Hematopoietic multipotent progenitor cell (in vitro differentiated cells): ENCODE measurements at regions not wholly inside any gene's neighbourhood (a gene's known extent, or its start where the extent isn't known, plus 50 kb on each side); places are given as distances from the start of the nearest gene placed in this dataset.

ENCODE experiments used
- DNase-seq, 3 donors: peaks; one replicate each; pipeline ENCODE4 v3.0.0-alpha.2; 2011 to 2015; ENCODE audit warnings: low read depth in 2 of 3, low spot score in 2 of 3

DNA sequence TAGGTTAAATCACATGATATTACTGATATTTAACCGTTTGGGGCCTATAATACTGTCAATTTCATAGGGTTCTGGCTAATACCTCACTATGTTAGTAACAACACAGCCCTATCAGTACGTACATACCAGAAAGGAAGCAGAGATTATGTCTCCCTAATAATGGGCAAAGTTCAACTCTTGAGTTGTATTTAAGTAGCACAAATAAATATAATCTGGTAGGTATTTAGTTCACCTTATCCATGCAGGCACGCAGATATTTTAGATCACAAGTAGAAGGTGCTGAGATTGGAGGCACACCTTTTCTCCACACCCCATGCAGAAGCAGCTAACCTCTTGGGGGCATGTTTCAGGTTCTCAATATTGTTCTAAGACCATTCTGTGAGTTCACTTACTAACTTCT lies 118.9 kb downstream of the IRS1 start:
- DNase-seq = no peak

GRCh38 chr2:226679389-226680065 lies 120.1 kb downstream of the IRS1 start:
- DNase-seq = no peak

DNA sequence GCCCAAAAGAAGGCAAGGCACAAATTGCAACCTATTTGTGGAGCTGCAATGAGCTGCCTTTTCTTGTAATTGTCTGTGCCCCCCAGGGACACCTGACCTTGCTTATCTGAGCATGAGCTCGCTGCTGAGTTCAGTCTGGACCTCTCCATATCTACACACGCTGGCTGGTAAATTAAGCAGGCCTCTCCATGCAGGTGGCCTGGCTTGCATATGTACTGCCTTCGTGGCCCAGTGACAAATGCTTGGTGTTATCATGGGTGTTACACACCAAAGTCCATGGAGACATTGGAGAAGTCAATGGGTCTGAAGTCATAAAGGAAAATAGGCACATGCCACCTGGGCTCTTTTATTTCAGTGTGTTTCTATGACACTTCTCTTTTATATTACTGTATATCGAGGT lies 121.2 kb downstream of the IRS1 start:
- no peak for DNase-seq

- no peak for DNase-seq
Observed at GRCh38 chr2:226677080-226677479, 122.5 kb downstream of the IRS1 start.

GRCh38 chr2:226676618-226677017 lies 123.0 kb downstream of the IRS1 start:
- DNase-seq = no peak

DNA sequence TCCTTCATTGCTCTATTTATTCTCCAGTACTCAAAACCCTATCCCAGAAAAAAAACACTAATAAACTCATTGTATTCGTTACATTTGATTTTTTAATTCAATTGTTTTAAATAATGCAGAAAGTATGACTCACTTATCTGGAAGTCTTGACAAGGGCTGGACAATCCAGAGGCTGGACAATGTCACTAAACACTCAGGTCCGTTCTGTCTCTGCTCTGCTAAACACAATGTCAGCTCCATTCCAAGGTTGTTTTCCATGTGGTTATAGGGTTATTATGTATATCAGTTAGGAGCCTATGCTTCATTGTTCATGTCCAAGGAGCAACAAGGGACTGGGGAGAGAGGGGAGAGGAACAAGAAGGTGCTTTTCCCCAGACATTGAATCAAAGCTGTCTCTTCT lies 125.5 kb downstream of the IRS1 start:
- DNase-seq = no peak

DNA sequence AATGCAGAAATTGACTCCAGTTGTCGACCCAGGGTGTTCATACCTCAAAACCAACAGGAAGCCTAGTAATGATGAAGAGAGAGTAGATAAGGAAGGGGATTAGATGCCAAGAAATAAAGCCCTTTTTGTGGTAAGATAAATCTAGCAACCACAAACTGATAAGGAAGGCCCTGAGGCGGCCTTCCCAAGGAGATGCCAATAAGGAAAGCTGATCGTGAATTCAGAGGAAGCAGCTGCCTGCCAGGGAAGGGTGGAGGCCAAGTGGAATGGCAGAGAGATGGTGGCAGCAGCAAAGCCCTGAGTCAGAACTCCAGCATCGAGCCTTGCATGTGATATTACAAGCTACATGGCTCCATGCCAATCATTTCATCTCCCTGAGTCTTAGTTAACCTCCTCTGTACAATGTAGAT lies 126.3 kb downstream of the IRS1 start:
- peak in 1 of 3 donors; percentile 39 for DNase-seq

DNA sequence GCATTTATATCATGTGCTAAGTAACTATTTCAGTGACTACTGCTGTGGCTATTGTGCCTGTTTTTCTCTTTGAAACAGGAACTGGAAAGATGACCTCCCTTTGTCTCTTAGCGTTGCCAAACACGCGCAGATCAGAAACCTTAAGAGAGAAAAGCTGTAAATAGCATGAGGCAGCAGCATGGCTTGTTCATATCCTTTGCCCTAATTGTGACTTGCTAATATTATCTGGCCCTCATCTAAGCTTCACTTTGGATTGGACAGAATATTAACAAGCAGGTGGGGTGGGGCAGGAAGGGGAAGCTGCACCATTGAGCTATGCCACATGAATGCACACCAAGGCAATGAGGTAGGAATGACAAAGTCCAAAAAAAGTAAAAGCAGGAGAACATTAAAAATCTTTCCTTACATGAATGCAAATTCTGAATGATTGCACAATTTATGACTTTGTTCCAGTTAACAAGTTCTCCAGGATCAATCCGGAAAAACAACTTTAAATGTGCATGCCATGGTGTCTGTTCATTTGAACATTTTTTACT lies 128.4 kb downstream of the IRS1 start:
- DNase-seq = no peak

GRCh38 chr2:226669905-226670304 lies 129.7 kb downstream of the IRS1 start:
- DNase-seq = no peak

DNA sequence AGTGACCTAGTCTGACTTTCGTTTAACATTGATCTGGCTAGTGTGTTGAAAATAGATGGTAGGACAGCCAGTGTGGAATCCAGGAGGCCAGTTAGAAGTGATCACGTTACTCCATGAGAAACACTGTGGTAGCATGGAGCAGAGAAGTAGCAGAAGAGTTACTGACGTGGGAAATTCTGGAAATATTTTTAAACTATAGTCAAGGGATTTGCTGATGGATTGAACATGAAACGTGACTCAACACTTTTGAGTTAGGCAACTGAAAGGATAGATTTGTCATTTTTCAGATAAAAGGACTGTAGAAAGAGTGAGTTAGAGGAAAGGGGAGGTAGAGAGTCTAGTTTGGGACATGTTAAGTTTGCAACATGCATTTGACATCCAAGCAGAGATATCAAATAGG lies 130.4 kb downstream of the IRS1 start:
- DNase-seq = no peak

DNA sequence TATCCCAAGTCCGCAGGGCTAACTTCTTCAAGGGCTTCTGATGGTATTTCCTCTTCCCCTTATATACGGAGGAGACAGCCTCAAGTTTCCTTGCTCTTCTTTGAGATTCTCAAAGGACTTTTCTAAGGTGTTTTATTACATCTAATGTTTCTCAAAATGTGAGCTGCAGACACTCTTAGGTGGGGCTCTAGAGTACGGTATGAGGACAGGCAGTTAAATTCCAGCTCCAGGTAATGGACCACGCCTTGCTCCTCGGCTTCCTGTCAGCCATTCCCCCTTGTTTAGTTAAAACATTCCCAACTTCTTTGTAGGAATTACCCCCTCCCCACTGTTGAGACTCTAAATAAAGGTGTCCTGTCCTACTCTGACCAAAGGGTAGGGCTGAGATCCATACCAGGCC lies 131.9 kb downstream of the IRS1 start:
- no peak for DNase-seq

GRCh38 chr2:226665306-226665831 lies 134.3 kb downstream of the IRS1 start:
- DNase-seq = no peak

GRCh38 chr2:226664661-226665060 lies 135.0 kb downstream of the IRS1 start:
- no peak for DNase-seq

- DNase-seq = no peak
Observed at GRCh38 chr2:226664140-226664539, 135.5 kb downstream of the IRS1 start.

DNA sequence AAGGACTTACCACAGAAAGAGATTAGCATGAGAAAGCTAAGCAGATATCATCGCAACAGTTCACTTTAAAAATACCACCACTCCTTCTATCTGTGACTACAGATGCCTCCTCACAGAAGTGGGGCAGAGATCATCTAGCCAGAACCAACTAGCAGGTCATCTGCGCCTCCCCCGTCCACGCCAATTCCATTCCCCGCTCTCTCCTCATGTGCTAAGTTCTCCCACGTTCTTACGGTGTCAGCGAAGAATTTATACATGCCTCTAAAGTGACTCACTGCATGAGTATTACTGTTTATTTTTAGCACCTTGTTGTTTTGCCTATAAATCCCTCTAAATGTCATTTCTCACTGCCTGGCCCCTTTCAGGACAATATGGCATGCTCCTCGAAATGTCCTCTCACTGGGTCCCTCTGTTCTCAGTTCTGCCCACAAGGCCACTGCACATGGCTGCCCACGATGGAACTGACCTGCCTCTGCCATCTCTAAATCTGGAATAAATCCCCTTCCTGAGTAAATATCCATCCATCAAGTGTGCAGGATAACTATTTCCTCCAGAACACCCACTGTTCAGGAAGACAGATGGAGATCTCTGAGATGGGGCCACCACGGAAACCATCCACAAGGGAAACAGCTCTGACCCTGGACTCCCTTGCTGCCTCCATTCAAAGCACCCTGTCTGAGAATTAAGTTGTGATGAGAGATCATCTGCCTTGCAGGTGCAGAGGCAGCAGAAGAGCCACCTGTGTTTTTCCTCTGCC lies 137.7 kb downstream of the IRS1 start:
- no peak for DNase-seq

DNA sequence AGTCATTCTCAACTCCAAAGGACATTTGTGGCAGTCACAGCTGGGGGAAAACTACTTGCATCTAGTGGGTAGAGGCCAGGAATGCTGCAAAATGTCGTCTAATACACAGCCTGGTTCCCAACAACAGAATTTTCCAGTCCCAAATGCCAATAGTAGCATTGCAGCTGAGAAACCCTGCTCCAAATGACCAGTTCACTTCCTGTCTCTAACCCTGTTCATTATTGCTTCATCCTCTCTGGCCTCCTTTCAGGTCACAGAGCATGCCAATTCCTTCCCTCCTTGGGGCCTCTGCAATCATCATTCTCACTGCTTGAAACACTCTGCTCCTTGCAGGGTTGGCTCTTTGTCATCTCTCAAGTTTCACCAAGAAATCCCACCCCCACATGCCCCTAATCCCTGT lies 139.1 kb downstream of the IRS1 start:
- DNase-seq = no peak

DNA sequence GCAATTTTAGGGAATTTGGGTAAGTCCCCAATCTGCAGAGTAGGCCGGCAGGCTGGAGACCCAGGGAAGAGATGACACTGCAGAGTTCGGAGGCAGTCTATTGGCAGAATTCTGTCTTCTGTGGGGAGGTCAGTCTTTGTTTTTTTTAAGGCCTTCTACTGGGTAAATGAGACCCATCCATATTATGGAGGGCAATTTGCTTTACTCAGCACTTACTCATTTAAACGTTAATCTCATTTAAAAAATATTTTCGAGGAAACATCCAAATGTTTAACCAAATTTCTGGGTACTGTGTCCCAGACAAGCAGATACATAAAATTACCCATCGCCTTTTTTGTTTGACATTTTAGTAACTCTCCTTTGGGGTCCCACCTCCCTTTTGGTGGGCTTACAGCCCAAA lies 139.5 kb downstream of the IRS1 start:
- DNase-seq = no peak

DNA sequence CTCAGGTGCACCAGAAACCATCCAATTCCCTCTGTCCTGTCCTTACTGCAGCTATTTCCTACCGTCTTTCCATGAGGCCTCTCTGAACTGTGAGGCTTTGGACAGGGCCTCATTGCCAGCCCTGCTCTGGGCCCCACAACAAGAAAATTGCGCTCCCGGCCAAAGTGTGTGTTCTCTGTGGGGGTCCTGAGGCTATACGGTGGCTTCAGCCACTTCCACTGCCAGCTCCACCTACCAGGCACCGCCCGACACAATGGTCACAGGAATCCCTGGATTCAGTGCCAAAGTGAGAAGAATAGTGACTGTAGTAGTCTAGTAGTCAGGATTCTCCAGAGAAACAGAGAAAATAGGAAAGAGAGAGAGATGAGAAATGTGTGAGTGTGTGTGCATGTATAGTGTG lies 140.2 kb downstream of the IRS1 start:
- DNase-seq = no peak

GRCh38 chr2:226658555-226658954 lies 141.1 kb downstream of the IRS1 start:
- no peak for DNase-seq

GRCh38 chr2:226657340-226658053 lies 142.1 kb downstream of the IRS1 start:
- no peak for DNase-seq

DNA sequence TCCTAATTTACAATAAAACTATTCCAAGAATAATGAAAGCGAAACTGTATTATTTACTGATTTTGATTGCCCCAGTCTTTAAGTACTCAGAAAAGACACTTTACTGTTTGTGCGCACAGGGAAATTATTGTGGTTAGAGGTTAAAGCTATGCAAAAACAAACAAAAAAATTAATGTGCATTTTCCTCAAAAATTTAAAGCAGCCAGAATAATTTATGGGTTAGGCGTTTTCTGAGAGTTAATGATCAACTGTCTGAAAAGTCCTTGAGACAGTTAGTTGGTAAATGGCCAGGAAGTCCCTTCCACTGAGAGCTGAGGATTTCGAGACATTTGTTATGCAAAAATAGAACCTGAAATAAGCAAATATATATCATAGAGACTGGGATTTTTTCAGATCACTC lies 143.3 kb downstream of the IRS1 start:
- DNase-seq = no peak
